NCI-H748 (cell line): ENCODE measurements at regions not wholly inside any gene's neighbourhood (a gene's known extent, or its start where the extent isn't known, plus 50 kb on each side); places are given as distances from the start of the nearest gene placed in this dataset.
"Not testable (repeated sequence)": the region's sequence is repeated elsewhere in the genome, so short reads cannot be mapped to it uniquely, and the experiment has no call there.

Experiments used
- DNase-seq: peaks from one replicate; lab custom pipeline; 2025; ENCODE audit not compliant: unreplicated experiment; lab: John Stamatoyannopoulos, UW

DNA sequence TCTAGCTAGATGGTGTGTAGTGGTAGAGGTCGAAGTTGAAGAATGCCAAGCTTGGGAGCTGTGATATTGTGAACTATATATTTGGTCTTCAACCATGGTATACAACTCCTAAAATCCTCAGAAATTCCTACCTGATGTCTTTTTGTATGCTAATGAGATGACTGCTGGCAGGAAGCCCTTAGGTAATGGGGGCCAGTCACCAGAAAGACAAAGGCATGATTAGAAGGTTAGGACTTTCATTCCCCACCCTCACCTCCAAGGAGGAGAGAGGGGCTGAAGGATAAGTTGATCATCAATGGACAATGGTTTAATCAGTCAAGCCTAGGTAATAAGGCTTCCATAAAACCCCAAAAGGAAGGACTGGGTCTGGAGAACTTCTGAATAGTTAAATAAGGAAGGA is 285.7 kb upstream of the POU5F2 start:
- no peak for DNase-seq

DNA sequence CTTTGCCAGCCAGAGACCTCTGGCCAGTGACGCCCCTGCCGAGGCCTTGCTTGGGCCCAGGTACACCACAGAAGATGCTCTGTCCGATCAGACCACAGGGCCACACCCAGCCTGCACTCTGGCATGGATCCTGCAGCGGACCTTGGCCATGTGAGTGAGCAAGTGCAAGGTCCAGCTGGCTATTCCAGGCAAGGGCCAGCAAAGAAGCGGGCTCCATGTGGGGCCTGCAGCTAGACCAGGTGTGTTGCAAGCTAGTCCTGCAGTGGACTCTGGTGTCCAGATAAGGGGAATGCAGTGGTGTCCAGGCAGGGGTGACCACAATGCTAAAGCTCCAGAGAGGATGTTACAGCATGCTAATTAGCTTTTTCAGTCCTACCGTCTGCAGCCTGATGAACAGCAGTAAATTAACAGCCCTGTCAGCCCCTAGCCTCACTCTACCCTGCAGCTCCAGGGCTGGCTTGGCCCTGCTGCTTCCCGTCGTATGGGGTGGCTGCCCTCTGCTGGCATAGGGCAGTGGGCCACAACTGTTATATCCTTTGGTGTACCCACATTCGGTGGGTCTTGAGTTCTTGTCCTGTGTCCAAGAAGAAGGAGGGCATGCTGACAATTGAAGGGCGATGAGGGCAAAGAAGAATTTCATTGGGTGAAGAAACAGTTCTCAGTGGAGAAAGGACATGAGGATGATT is 284.5 kb upstream of the POU5F2 start:
- peak; percentile 50 for DNase-seq

DNA sequence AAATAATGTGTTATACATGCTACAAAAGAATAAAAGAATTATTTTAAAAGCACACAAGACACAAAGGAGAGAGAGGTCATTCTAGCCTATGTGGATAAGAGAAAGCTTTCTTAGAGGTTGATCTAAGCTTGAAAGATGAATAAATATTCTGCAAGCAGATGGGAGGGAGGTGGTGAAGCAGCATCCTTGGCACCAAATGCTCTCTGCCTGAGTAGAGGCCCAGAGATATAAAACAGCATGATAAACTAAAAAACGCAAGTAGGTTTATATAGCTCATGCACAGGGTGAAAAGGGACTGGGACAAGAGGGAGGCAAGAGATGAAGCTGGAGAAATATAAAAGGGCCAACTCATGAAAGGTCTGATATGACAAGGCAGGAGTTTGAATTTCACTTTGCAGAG is 283.2 kb upstream of the POU5F2 start:
- no peak for DNase-seq

DNA sequence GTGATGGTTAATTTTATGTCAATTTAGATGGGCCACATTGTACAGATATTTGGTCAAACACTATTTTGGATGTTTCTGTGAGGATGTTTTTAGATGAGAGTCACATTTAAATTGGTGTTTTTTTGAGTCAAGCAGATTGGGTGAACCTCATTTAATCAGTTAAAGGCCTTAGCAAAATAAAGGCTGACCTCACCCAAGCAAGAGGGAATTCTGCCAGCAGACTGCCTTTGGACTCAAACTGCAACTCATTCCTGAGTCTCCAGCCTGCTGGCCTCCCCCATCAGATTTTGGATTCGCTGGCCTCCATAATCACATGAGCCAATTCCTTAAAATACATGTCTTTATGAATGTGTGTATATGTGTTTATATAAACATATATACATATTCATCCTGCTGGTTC is 282.7 kb upstream of the POU5F2 start:
- no peak for DNase-seq

DNA sequence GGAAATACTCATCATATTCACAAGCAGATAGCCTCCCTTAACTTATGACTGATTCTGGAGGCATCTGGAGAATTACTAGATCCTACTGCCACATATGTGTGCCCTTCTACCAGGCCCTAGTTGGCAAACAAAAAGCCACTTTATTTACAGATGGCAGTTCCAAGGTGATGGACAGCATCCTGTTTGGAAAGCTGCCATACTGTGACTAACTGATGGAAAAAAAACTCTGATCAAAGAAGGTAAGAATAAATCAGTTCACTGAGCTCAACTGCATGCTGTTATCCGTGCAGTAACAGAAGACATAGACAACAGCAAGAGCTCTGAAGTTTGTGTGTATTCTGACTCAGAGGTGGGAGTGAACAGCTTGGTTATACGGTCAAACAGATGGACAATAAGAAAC is 279.8 kb upstream of the POU5F2 start:
- peak; percentile 63 for DNase-seq

DNA sequence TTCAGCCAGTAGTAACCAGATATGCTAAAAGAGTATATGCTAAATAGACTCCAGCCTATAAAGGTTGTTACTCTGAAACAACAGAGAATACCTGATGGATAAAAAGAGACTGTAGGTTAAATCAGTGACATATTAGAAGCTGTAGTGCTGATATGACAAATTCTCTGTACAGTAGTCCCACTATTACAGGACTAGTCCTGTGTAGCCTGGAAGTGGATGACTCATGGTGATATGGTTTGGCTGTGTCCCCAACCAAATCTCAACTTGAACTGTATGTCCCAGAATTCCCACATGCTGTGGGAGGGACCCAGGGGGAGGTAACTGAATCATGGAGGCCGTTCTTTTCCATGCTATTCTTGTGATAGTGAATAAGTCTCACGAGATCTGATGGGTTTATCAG is 276.2 kb upstream of the POU5F2 start:
- DNase-seq, result no peak

DNA sequence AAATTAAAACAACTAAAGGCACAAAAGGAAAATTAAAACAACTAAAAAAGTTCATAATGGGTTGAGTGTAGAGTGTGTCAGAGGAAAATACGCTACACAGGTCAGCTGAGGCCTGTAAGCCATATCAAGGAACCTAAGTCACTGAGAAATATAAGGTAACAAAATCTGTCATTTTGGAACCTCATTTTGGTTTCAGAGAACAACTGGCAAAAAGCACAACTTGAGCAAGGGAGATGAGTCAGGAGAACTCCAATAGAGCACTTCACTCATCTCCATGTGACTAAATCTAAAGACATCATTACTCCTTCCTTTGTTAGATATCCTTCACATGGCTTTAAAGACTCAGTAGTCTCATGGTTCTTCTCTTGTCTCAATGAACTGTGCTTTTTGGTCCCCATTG is 269.4 kb upstream of the POU5F2 start:
- DNase-seq, result no peak

DNA sequence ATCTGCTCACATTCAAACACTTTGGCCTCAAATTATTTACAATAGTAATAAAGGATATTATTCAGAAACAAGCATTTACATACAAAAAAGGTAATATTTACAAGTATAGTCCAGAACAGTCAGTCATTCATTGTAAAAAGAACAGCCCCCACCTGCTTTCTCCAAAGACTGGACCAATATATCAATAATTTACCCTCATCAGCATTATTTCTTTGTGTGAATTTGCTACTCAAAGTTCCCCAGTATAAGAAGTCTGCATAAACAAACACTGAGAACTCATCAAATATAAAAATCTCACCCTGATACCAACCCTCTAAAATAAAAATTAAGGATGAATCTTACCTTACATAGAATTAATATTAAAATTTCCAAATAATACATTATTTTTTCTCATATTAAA is 267.8 kb upstream of the POU5F2 start:
- no peak for DNase-seq

DNA sequence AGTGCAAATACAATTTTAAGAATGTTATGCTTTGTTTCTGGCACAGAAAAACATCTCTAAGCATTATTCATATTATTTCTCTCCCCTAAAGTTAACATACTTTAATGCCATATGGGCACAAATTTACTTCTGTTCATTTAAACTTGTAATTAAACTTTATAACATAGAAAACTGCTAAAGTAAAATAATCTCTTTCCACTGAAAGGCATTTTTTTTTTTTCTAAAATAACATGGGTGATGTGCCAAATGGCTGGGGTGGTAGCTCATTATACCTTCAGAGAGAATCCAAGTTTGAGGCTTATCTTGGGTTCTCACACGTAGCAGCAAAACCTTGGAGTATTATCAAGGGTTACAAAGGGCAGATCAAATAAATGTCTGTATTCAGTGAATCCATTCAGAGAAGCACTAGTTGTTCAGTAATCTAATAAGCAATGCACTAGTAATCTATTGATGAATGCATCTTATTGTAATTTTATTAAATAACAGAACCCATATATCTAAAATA is 257.6 kb upstream of the POU5F2 start:
- DNase-seq, result no peak

DNA sequence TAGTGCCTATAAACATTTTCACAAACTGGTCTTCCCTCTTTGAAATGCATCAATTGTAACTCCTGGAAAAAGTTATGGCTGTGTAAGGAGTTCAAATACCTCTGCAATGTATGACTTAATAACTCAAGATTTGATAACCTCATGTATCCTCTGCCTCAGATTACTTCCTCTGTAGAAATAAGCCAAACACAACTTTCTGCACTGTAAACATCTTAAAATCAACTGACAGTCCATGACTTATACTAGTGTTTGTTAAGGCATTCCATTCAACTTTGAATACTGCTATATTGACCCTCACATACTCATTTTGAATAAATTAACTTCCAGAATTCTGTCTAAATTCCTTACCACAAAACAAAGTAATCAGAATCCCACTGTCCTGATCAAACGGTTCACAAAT is 256.2 kb upstream of the POU5F2 start:
- DNase-seq, result no peak

DNA sequence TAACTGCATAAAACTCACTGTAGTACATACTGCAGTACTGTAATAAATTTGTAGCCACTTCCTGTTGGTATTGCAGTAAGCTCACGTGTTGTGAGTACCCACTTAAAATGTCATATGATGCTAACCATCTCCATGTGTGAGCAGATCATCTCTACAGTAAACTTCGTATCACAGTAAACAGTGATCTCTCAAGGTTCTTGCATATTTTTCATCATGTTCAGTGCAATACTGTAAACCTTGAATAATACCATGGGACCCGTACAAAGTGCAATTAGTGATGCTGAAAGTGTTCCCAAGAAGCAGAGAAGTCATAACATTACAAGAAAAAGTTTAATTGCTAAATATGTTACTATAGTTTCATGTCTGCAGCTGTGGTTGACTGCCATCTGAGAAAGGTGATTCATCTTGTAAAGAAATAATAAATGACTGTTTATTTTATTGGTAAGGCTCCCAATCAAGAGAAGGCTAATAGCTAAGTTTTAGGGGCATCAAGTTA is 253.8 kb upstream of the POU5F2 start:
- DNase-seq, result peak; percentile 22

DNA sequence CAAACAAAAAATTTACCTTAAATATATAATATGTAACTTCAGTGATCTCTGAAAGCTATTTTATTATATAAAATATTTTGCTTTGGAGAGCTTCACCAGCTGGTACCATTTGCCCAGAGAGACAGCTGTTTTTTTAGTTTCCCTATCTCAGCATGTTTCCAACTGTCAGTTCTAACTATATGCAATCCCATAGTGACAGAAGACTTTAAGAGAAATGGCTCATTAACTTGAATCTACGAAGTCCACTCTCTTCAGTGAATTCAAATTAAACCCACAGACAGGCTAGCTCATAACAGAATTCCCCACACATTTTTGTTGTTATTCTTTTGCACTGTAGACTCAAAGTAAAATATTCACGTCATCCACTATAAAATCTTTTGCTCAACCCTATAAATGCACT is 251.8 kb upstream of the POU5F2 start:
- peak; percentile 38 for DNase-seq

DNA sequence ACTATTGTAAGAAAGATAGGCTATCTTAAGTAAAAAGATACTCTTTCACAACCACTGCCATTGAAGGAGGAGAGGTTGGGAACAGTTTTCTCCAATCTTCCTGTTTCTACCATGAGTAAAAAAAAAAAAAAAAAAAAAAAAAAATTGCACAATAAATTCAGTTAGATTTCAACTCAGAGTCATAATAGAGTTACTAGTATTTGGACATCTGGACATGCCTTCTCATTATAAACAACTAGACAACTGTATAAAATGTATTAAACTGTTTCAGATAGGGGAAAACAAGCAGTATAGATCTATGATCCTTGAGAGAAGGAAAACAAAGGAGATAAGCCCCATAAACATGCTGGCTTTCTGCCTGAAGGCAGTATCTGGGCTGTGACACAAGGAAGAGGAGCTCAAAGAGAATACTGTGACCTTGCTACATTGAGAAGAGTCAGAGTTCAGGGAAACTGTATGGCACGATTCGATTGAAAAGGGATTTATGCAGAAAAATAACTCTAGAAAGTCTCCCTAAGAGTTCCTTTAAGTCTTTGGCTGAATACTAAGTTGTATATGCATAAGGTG is 249.2 kb upstream of the POU5F2 start:
- DNase-seq, result no peak

DNA sequence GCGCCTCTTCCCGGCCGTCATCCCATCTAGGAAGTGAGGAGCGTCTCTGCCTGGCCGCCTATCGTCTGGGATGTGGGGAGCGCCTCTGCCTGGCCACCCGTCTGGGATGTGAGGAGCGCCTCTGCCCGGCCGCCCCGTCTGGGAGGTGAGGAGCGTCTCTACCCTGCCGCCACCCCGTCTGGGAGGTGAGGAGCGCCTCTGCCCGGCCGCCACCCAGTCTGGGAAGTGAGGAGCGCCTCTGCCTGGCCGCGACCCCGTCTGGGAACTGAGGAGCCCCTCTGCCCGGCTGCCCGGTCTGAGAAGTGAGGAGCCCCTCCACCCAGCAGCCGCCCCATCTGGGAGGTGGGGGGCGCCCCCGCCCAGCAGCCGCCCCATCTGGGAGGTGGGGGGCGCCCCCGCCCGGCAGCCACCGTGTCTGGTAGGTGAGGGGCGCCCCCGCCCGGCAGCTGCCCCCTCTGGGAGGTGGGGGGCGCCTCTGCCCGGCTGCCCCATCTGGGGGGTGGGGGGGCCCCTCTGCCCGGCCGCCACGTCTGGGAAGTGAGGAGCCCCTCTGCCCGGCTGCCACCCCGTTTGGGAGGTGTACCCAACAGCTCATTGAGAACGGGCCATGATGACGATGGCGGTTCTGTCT is 244.7 kb upstream of the POU5F2 start:
- not testable (repeated sequence) for DNase-seq

DNA sequence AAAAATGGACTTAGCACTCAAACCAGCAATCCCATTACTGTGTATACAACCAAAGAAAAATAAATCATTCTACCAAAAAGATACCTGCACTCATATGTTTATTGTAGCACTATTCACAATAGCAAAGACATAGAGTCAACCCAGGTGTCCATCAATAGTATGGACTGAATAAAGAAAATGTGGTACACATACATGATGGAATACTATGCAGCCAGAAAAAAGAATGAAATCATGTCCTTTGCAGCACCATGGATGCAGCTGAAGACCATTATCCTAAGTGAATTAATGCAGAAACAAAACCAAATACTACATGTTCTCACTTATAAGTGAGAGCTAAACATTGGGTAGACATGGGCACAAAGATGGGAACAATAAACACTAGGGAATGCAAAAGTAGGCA is 236.8 kb upstream of the POU5F2 start:
- DNase-seq, result no peak

DNA sequence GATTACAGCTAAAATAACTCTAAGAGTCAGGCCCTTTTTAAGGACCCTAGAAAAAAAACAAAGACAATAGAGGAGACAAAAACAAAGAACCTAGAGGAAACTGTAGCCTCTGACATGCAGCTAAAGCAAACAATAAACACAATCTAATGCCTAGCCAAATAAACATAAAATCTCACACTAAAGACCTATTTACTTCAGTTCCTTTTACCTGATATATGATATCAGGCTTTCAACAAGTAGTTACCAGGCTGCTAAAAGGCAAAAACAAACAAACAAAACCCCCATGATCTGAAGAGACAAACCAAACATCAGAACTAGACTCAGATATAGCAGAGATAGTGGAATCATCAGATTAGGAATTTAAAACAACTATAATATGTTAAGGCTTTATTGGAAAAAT is 226.5 kb upstream of the POU5F2 start:
- DNase-seq, result peak; percentile 96

DNA sequence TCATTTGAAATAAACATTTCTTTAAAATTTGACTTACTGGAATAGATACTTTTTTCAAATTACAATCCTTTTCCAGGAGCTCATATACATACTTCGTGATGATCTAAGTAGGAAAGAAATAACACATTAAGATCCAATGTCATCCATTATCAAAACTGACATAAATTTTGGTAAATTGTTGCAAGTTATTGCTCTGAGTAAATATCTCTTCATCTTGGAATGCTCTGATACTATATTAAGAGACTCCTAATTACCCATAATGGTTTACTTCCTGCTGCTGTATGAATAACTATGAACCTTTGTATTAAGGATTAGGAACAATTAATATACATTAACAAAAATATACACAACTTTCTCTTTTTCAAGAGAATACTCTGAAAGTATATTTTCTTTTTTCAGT is 223.0 kb upstream of the POU5F2 start:
- DNase-seq, result no peak

DNA sequence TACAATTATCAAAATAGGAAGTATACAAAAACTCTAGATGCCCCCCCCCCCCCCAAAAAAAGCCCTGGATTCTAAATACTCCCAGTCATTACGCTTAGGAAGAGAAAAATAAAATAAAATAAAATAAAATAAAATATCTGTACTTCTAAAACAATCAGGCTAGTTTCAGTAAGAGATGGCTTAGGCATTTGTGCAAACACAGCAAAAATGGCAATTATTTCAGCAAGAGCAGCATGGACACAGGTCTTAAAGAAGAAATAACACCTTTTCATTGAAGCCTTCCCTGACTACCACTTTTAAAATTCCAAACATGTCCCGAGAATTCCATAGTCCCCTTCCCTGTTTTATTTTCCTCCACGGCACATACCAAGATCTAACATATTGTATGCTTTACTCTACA is 218.6 kb upstream of the POU5F2 start:
- DNase-seq, result peak; percentile 26

DNA sequence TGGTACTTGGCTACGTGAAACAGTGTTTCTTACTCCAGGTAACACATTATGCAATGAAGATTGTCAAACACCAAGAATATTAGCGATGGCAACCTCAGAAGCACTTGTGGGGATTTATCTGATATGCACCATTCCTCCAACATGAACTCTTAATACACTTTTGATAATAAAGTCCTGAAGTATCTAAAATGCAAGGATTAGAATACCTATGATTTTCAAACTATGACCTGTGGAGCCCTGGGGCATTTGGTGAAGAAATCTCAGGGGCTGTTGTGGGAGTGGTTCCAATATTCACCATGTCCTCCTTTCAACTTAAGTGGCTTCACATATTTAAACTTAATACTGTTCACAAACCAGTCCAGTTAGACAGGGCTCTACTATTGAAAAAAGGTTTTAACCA is 214.6 kb upstream of the POU5F2 start:
- no peak for DNase-seq

DNA sequence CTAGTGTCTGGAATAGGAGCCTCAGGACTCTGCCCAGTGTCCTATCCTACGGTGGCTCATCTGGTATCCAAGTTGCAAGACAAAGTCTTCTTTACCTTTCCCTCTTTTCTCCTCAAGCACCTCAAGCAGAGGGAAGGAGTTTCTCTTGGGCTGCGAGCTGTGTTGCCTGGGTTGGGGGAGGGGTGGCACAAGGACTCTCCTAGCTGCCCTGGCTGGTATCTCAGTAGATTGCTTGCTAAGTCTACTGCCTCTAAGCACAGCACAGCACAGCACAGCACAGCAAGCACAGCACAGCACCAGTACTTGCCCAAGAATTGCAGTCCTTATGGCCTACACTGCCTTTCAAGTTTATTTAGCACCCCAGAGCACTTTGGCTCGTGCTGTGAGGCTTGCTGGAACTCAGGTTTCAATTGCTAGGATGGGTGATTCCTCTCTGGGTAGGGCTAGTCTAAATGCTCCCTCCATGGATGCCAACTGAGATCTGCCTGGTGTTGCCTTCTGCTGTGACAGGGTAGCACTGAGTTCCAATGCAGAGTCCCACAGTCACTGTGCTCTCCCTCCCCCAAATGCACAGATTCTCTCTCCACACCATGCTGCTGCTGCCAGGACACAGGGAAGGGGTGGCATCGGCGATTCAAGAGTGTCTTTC is 213.1 kb upstream of the POU5F2 start:
- no peak for DNase-seq

DNA sequence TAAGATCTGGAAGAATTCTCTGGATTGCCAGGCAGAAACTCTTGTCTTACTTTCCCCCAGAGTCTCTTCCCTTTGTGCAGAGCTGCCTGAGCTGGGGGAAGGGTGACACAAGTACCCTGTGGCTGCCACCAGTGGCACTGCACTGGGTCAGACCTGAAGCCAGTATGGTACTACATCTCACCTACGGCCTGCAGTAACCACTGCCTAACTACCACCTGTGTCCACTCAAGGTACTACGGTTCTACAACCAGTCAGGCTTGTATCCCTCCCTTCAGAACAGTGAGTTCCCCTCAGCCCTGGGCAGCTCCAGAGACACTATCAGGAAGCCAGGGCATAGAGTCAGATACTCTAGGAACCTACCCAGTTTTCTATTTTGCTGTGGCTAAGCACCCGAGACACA is 212.0 kb upstream of the POU5F2 start:
- no peak for DNase-seq

DNA sequence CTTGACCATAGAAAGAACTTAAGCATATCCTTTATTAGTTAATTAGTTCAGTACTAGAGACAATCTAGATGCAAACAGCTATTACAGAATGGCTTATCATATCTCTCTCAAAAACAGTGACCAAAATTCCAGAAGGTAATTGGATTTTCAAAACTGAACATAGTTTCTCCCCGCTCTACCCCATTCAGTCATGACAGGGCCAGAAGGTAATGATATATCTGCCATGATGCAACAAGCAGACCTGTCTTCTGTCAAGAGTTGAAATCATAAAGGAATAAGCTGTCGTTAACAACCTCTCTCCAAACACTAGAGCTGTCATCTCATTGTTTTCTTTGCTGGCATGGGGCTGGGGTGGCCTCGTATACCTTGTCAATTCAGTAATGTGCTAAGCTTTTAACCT is 200.5 kb upstream of the POU5F2 start:
- peak; percentile 86 for DNase-seq
